ENCODE measurements at regions not wholly inside any gene's neighbourhood (a gene's known extent, or its start where the extent isn't known, plus 50 kb on each side); places are given as distances from the start of the nearest gene placed in this dataset.

DNA sequence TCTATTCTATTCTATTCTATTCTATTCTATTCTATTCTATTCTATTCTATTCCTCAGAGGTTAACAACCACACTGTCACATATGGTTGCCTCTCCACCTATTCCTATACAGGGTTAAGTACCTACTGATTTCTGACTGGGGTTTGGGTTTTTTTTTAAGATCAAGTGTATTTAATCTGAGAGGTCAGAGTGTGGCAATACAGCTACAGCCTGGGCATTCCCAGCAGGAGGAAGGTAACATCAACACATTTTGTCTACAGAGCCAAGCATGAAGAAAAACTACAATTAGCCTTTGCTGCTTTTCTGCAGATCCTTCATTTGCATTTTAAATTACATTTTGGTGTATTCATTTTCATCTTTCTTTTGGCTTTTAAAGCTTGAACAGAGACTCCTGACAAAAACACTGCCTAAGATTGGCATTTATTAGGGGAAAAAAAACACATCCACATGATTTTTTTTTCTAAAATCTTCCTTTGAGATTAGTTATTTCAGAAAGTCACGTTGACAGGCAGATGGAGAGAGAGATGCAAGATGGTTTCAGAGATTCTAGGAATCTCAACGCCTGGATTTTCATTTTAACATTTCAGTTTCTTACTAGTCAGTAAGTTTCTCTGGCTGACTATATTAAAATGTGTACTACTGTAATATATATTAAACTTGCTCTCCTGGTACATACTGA, 255.9 kb upstream of the TET2 start:
- TF ChIP-seq ELF4 (IDR thresholded peaks at IDR 0.05) (no peak), L3MBTL2 (conservative IDR thresholded peaks at IDR 0.05) (no peak), CTBP1 (IDR thresholded peaks at IDR 0.05; ENCODE audit: borderline replicate concordance) (no peak), BHLHE40 (IDR thresholded peaks at IDR 0.05; ENCODE audit: borderline replicate concordance) (no peak), SP1 (IDR thresholded peaks at IDR 0.05) (no peak), FOXA1 (IDR thresholded peaks at IDR 0.05) (no peak), FOXM1 (IDR thresholded peaks at IDR 0.05; ENCODE audit: borderline replicate concordance) (no peak), LEF1 (IDR thresholded peaks at IDR 0.05; ENCODE audit: borderline replicate concordance) (no peak), NFRKB (IDR thresholded peaks at IDR 0.05) (no peak), TARDBP (IDR thresholded peaks at IDR 0.05) (no peak), ARNT (IDR thresholded peaks at IDR 0.05) (no peak), FOXK2 (IDR thresholded peaks at IDR 0.05) (no peak), HDGF (IDR thresholded peaks at IDR 0.05; ENCODE audit: borderline replicate concordance) (no peak), SUZ12 (IDR thresholded peaks at IDR 0.05) (no peak), ZNF384 (IDR thresholded peaks at IDR 0.05) (no peak)
- TF ChIP-seq, protein P1, sequence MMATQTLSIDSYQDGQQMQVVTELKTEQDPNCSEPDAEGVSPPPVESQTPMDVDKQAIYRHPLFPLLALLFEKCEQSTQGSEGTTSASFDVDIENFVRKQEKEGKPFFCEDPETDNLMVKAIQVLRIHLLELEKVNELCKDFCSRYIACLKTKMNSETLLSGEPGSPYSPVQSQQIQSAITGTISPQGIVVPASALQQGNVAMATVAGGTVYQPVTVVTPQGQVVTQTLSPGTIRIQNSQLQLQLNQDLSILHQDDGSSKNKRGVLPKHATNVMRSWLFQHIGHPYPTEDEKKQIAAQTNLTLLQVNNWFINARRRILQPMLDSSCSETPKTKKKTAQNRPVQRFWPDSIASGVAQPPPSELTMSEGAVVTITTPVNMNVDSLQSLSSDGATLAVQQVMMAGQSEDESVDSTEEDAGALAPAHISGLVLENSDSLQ (IDR thresholded peaks at IDR 0.05), result no peak
- ChIA-PET CTCF (interaction anchor here (0.6 kb wide), 1 partner anchor 325 kb away, joined by 3 read pairs; no protein-coding TSS in a partner anchor), POLR2A (no interaction called here)
- DNase-seq (ENCODE audit: extremely low spot score), result no peak

DNA sequence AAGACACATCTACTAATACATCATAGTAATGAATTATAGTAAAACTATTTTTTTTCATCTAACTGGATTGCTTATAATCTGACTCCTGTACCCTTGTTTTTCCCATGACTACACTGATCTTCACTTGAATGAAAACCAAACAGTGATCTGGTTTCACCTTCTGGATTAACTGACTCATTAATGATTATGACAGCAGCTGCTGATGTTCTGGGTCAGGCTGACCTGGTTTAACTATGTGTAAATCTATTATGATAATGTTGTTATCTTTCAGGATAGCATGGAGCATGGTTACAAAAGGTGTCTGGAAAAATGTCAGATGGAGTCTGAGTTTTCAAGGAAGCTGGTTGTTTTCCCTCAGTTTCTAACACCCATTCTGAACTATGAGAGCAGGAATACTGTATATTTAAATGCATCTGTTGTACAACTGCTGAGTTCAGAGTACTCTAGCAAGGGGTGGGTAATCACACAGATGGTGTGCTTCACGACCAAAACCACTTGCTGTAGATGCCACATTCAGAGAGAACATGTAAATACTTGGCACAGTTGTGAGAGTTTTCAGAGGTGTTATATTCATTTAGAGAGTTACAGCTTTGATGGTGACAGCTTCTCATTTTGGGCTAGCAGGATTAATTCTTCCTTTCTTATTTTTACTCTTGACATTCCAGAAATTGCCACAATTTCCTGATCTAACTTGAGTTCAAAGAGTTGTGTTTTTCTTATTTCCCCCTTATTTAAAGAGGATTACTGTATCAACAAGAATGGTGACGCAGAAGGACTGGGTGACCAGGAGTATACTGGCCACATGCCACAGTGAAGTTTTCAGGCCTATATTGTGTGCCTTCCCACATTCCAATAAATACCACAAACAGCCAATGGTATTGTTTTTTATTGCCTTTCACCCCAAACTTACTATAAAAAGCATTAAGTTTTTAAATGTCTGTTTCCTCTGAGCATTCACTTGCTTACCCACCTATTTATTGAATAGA, 249.7 kb upstream of the TET2 start:
- DNase-seq (ENCODE audit: extremely low spot score), result no peak
- POLR2A ChIA-PET, result no interaction called here
- TF ChIP-seq FOXM1 (IDR thresholded peaks at IDR 0.05; ENCODE audit: borderline replicate concordance) (no peak), FOXK2 (IDR thresholded peaks at IDR 0.05) (no peak), ELF4 (IDR thresholded peaks at IDR 0.05) (no peak), ZNF384 (IDR thresholded peaks at IDR 0.05) (no peak), HDGF (IDR thresholded peaks at IDR 0.05; ENCODE audit: borderline replicate concordance) (no peak)

DNA sequence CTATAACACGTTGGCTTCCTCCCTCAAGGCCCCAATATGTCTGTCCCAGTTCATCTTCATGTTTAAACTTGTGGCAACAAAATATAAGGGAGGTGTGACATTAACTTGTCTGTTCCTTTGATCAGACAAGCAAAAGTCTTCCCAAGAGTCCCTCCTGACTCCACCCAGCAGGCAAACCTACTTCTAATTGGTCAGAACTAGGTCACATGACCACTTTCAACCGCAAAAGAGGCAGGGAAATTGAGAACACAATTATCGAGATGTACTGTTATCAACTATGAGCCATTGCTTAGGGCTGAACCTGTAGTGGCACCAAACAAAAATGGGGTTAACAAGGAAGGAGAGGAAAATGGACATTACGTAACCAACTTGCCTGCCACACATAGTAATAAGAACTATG, 246.8 kb upstream of the TET2 start:
- ChIA-PET POLR2A (no interaction called here), CTCF (no interaction called here)
- no peak for TF ChIP-seq BHLHE40 (IDR thresholded peaks at IDR 0.05; ENCODE audit: borderline replicate concordance)
- TF ChIP-seq ARNT (IDR thresholded peaks at IDR 0.05), result no peak
- TF ChIP-seq, protein P1 (IDR thresholded peaks at IDR 0.05), result no peak
- TF ChIP-seq FOXA1 (IDR thresholded peaks at IDR 0.05), result no peak
- TF ChIP-seq ELF4 (IDR thresholded peaks at IDR 0.05), result no peak
- no peak for TF ChIP-seq SUZ12 (IDR thresholded peaks at IDR 0.05)
- TF ChIP-seq FOXK2 (IDR thresholded peaks at IDR 0.05), result no peak
- TF ChIP-seq L3MBTL2 (conservative IDR thresholded peaks at IDR 0.05), result no peak
- no peak for TF ChIP-seq SP1 (IDR thresholded peaks at IDR 0.05)
- TF ChIP-seq LEF1 (IDR thresholded peaks at IDR 0.05; ENCODE audit: borderline replicate concordance), result no peak
- no peak for TF ChIP-seq CTBP1 (IDR thresholded peaks at IDR 0.05; ENCODE audit: borderline replicate concordance)
- no peak for TF ChIP-seq TARDBP (IDR thresholded peaks at IDR 0.05)
- TF ChIP-seq HDGF (IDR thresholded peaks at IDR 0.05; ENCODE audit: borderline replicate concordance), result no peak
- TF ChIP-seq ZNF384 (IDR thresholded peaks at IDR 0.05), result no peak
- no peak for TF ChIP-seq FOXM1 (IDR thresholded peaks at IDR 0.05; ENCODE audit: borderline replicate concordance)
- TF ChIP-seq NFRKB (IDR thresholded peaks at IDR 0.05), result no peak
- no peak for DNase-seq (ENCODE audit: extremely low spot score)

More for the DNA sequence above, 249.7 kb upstream of the TET2 start:
- CTCF ChIA-PET, result no interaction called here

DNA sequence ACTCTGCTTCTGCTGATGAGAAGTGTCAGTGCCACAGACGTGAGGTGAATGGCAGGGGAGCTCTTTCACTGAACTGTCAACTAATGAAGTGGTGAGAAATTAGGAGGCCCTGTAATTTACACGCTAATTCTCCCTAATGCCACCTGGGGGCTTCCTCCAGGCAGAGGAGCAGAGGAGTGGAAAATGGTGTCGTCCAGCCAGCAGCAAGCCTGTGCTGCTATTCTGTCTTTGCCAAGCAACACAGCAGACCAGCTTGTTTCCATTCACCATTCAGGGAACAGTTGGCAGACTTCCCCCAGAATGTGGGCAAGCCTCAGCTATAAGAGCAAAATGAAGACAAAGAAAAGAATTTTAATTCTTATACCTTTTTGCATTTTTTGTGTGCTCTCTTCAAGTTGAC, 245.2 kb upstream of the TET2 start:
- TF ChIP-seq HDGF (IDR thresholded peaks at IDR 0.05; ENCODE audit: borderline replicate concordance) (no peak), LEF1 (IDR thresholded peaks at IDR 0.05; ENCODE audit: borderline replicate concordance) (no peak), FOXM1 (IDR thresholded peaks at IDR 0.05; ENCODE audit: borderline replicate concordance) (no peak), ZNF384 (IDR thresholded peaks at IDR 0.05) (no peak), FOXK2 (IDR thresholded peaks at IDR 0.05) (no peak), NFRKB (IDR thresholded peaks at IDR 0.05) (no peak), SP1 (IDR thresholded peaks at IDR 0.05) (no peak), CTBP1 (IDR thresholded peaks at IDR 0.05; ENCODE audit: borderline replicate concordance) (no peak)
- TF ChIP-seq, protein P1 (IDR thresholded peaks at IDR 0.05), result no peak
- CTCF ChIA-PET, result no interaction called here
- POLR2A ChIA-PET, result no interaction called here
- no peak for DNase-seq (ENCODE audit: extremely low spot score)

DNA sequence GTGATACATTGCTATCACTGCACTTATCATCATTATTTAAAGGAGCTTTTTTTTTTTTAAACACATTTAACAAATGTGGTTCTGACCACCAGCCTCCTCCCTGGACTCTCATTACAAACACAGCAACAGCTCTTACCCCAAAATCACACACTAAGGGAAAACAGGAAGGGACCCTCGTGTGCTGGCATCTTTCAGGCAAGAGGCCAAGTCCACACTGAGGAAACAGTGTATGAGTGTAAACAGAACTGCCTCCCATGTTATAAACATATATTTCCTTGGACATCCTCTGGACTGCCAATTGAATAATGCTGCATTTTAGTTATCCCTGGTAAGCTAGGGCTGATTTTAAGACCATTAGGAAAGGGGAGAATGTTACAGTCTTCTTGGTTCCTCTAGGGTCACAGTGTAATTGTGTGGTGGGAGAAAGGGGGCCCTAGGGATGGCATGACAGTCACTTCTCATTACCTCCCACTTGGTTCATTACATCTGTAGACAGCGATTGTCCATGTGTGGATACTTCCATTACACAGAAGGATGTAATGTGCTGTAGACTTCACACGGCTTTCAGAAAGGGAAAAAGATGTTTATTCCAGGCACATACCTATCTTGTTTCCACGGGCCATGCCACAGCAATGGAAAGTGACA, 244.6 kb upstream of the TET2 start:
- no peak for DNase-seq (ENCODE audit: extremely low spot score)
- CTCF ChIA-PET, result no interaction called here
- POLR2A ChIA-PET, result no interaction called here
- TF ChIP-seq L3MBTL2 (conservative IDR thresholded peaks at IDR 0.05) (no peak), FOXA1 (IDR thresholded peaks at IDR 0.05) (no peak), NFRKB (IDR thresholded peaks at IDR 0.05) (no peak), SP1 (IDR thresholded peaks at IDR 0.05) (no peak), ZNF384 (IDR thresholded peaks at IDR 0.05) (no peak), FOXK2 (IDR thresholded peaks at IDR 0.05) (no peak), LEF1 (IDR thresholded peaks at IDR 0.05; ENCODE audit: borderline replicate concordance) (no peak), SUZ12 (IDR thresholded peaks at IDR 0.05) (no peak), ELF4 (IDR thresholded peaks at IDR 0.05) (no peak), TARDBP (IDR thresholded peaks at IDR 0.05) (no peak), FOXM1 (IDR thresholded peaks at IDR 0.05; ENCODE audit: borderline replicate concordance) (no peak), ARNT (IDR thresholded peaks at IDR 0.05) (no peak), BHLHE40 (IDR thresholded peaks at IDR 0.05; ENCODE audit: borderline replicate concordance) (no peak), HDGF (IDR thresholded peaks at IDR 0.05; ENCODE audit: borderline replicate concordance) (no peak), CTBP1 (IDR thresholded peaks at IDR 0.05; ENCODE audit: borderline replicate concordance) (no peak)
- TF ChIP-seq, protein P1 (IDR thresholded peaks at IDR 0.05), result no peak

Measured in HEK293T (cell line).